AG09319 (cell line): ENCODE measurements at regions not wholly inside any gene's neighbourhood (a gene's known extent, or its start where the extent isn't known, plus 50 kb on each side); places are given as distances from the start of the nearest gene placed in this dataset.

Experiments used
- DNase-seq: peaks from one replicate; pipeline ENCODE4 v3.0.0-alpha.2; 2010; ENCODE audit warnings: low read depth; ENCODE audit errors: extremely low read depth
- TF ChIP-seq, protein P1 (sequence below): IDR thresholded peaks from 2 replicates; pipeline ENCODE4 v1.5.1; 2011; ENCODE audit warnings: low read depth, mild to moderate bottlenecking, inconsistent platforms, low read length, moderate library complexity

DNA sequence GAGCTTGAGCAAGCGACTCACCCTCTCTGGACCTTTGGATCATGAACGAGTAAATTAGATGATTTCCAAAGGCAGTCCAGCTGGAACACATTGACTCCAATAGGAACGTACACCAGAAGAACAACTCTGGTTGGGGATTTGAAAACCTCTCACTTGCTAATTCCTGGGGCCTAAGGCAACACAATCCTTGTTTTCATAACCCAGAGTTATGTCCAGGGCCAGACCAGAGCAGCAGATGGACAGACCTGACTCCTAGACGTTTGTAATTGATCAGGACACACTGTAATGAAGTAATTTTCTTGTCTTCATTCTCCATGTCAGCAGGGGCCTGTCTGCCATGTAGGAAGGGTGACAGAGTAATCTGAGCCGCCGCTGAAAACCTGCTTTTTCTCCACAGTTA, 283.9 kb downstream of the IDS start:
- TF ChIP-seq, protein P1, sequence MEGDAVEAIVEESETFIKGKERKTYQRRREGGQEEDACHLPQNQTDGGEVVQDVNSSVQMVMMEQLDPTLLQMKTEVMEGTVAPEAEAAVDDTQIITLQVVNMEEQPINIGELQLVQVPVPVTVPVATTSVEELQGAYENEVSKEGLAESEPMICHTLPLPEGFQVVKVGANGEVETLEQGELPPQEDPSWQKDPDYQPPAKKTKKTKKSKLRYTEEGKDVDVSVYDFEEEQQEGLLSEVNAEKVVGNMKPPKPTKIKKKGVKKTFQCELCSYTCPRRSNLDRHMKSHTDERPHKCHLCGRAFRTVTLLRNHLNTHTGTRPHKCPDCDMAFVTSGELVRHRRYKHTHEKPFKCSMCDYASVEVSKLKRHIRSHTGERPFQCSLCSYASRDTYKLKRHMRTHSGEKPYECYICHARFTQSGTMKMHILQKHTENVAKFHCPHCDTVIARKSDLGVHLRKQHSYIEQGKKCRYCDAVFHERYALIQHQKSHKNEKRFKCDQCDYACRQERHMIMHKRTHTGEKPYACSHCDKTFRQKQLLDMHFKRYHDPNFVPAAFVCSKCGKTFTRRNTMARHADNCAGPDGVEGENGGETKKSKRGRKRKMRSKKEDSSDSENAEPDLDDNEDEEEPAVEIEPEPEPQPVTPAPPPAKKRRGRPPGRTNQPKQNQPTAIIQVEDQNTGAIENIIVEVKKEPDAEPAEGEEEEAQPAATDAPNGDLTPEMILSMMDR = no peak
- DNase-seq = no peak

DNA sequence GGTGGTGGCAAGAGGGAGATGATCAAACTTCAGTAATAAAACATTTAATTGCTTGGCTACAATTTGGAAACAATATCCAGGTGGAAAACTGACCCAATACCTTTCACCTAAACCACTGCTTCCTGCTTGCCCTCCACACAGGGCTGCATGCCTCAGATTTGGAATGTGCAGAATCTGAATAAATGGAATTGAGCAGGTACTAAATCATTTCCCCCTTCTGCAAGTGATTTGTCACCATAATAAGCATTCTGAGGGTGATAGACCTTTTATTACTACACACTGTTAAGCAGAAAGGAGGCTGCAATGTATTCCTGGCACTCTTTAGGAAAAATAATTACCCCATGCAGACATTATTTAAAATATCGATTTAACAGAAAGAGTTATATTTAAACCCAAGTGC, 291.8 kb downstream of the IDS start:
- TF ChIP-seq, protein P1 = no peak
- no peak for DNase-seq

DNA sequence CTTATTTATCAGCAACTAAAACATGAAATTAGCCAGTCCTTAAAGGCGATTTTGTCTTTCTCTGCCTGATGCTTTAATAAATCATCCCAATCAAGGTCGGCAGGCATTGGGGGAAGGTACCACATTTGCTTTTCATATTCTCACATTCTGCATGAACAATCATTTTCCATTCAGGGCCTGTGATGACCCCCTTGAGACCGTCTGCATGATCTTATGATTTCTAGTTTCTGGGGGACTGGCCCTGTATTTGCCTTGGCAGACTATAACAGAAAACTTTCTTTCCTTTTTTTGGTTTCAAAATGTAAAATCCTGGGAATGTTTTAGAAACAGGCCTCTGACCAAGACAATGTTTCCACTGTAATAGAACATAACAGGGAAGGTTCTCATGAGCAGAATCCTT, 296.8 kb downstream of the IDS start:
- no peak for DNase-seq
- TF ChIP-seq, protein P1 = no peak

DNA sequence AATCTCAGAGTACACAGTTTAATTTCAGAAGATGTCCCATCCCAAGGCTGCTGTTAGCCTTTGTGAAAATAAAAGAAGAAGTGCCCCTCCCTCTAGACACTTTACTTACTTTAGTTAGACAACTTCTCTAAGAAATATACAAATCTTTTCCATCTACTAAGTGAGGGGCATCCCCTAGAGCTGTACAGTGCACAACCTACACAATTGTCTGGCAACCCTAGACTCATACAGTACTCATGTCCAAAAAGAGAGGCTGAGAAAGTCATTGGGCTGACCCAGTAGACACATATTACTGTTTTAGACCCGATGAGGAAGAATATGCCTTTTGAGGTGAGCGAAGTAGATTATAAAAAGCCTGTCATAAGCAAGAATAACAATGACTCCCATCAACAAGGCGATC, 297.6 kb downstream of the IDS start:
- DNase-seq = no peak
- TF ChIP-seq, protein P1 = no peak

DNA sequence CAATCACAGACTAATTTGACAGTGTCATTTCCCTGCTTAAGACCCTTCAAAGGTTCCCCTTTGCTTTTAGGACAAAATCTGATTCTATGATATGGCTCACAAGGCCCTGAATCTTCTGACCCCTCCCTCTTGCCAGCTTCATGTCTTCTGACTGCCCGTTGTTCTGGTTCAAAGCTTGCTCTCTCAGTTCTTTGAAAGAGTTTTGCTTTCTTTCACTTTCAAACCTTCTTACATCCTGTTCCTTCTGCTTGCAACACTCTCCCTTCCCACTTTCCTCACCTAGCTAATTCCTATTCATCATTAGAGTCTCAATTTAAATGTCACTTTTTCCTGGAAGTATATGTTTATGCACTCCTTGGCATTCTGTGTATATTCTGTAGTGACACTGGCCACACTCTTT, 299.2 kb downstream of the IDS start:
- no peak for DNase-seq
- TF ChIP-seq, protein P1 = no peak

DNA sequence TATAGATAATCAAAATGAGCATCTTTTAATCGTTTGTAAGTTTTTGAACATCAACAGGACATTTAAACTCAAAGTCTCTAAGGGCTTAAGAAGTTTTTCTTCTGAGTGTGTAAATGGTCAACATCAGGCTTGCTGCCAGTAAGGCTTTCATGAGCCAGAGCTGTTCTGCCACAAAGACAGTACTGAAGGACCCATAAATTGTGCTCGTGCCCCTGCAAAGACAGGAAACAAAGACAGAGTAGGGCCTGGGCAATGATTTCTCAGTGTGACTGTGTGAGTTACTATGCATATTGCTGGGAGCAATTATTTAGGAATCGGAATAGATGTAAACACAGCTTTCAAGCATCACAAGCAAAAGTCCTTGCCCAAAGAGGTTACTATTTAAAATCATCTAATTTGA, 300.0 kb downstream of the IDS start:
- DNase-seq = no peak
- TF ChIP-seq, protein P1 = no peak

DNA sequence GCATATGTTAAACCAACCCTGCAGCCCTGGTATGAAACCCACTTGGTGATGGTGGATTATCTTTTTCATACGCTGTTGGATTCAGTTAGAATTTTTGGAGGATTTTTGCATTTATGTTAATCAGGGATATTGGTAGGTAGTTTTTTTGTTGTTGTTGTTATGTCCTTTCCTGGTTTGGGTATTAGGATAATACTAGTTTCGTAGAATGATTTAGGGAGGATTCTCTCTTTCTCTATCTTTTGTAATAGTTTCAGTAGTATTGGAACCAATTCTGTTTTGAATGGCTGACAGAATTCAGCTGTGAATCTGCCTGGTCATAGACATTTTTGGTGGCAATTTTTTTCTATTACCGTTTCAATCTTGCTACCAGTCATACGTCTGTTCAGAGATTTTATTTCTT, 305.4 kb downstream of the IDS start:
- TF ChIP-seq, protein P1 = no peak
- no peak for DNase-seq
